Chondrocyte (in vitro differentiated cells): ENCODE measurements at regions not wholly inside any gene's neighbourhood (a gene's known extent, or its start where the extent isn't known, plus 50 kb on each side); places are given as distances from the start of the nearest gene placed in this dataset.

Experiments used
- DNase-seq: peaks from one replicate; pipeline ENCODE4 v3.0.0; 2021; ENCODE audit warnings: mixed read lengths, low spot score
- H3K27ac Mint-ChIP-seq: one replicate; pipeline ENCODE4 v1.8.0; 2021; ENCODE audit warnings: mild to moderate bottlenecking, moderate library complexity, mixed read lengths; ENCODE audit not compliant: unreplicated experiment
- H3K27me3 Mint-ChIP-seq: 2 replicates; pipeline ENCODE4 v1.8.0; 2021; ENCODE audit warnings: low read depth, mixed read lengths
- H3K36me3 Mint-ChIP-seq: 2 replicates; pipeline ENCODE4 v1.8.0; 2021; ENCODE audit warnings: low read depth, mixed read lengths
- H3K4me1 Mint-ChIP-seq: 2 replicates; pipeline ENCODE4 v1.8.0; 2021; ENCODE audit warnings: low read depth, mild to moderate bottlenecking, mixed read lengths
- H3K4me3 Mint-ChIP-seq: one replicate; pipeline ENCODE4 v1.8.0; 2021; ENCODE audit warnings: mild to moderate bottlenecking, moderate library complexity, mixed read lengths; ENCODE audit not compliant: unreplicated experiment
- H3K9me3 Mint-ChIP-seq: 2 replicates; pipeline ENCODE4 v1.8.0; 2021; ENCODE audit warnings: low read depth, mixed read lengths
- CTCF ChIP-seq: fragments of 200-600 bp; sonication (generic); IDR thresholded peaks from 2 replicates; pipeline ENCODE4 v1.5.0; 2021; ENCODE audit warnings: antibody characterized with exemption, mild to moderate bottlenecking, moderate library complexity

GRCh38 chr10:33553748-33554571 lies 219.5 kb upstream of the NRP1 start:
- TF ChIP-seq CTCF = no peak
- no peak for DNase-seq
- no peaks in the 10 kb centered on the region for H3K9me3 Mint-ChIP-seq
- H3K4me3 Mint-ChIP-seq = no peak overlapping the region
- peaks cover 19% of the 10 kb centered on the region for H3K27me3 Mint-ChIP-seq
- H3K27ac Mint-ChIP-seq = no peak overlapping the region
- peaks cover 18% of the 10 kb centered on the region for H3K4me1 Mint-ChIP-seq
- peaks cover 4% of the 10 kb centered on the region for H3K36me3 Mint-ChIP-seq

- peaks cover 15% of the 10 kb centered on the region for H3K4me1 Mint-ChIP-seq
- H3K27ac Mint-ChIP-seq = no peak overlapping the region
- H3K4me3 Mint-ChIP-seq = no peak overlapping the region
- TF ChIP-seq CTCF = no peak
- no peaks in the 10 kb centered on the region for H3K9me3 Mint-ChIP-seq
- peaks cover 4% of the 10 kb centered on the region for H3K36me3 Mint-ChIP-seq
- H3K27me3 Mint-ChIP-seq = peaks cover 19% of the 10 kb centered on the region
- no peak for DNase-seq
These were observed 217.8 kb upstream of the NRP1 start for GRCh38 chr10:33552290-33552689.

GRCh38 chr10:33550811-33551210 lies 216.3 kb upstream of the NRP1 start:
- H3K27me3 Mint-ChIP-seq = peaks cover 9% of the 10 kb centered on the region

GRCh38 chr10:33547976-33548375 lies 213.5 kb upstream of the NRP1 start:
- TF ChIP-seq CTCF = no peak
- DNase-seq = no peak
- peaks cover 12% of the 10 kb centered on the region for H3K9me3 Mint-ChIP-seq
- H3K27ac Mint-ChIP-seq = no peak overlapping the region
- peaks cover 6% of the 10 kb centered on the region for H3K27me3 Mint-ChIP-seq
- H3K4me3 Mint-ChIP-seq = no peak overlapping the region
- peaks cover 5% of the 10 kb centered on the region for H3K4me1 Mint-ChIP-seq
- H3K36me3 Mint-ChIP-seq = peaks cover 3% of the 10 kb centered on the region

More at GRCh38 chr10:33550811-33551210, 216.3 kb upstream of the NRP1 start:
- no peaks in the 10 kb centered on the region for H3K9me3 Mint-ChIP-seq
- H3K4me1 Mint-ChIP-seq = peaks cover 5% of the 10 kb centered on the region
- no peak for DNase-seq
- H3K4me3 Mint-ChIP-seq = no peak overlapping the region
- H3K36me3 Mint-ChIP-seq = peaks cover 3% of the 10 kb centered on the region
- no peak for TF ChIP-seq CTCF
- no peak overlapping the region for H3K27ac Mint-ChIP-seq

GRCh38 chr10:33546031-33546430 lies 211.6 kb upstream of the NRP1 start:
- no peak overlapping the region for H3K4me3 Mint-ChIP-seq
- DNase-seq = no peak
- H3K36me3 Mint-ChIP-seq = peaks cover 3% of the 10 kb centered on the region
- peaks cover 5% of the 10 kb centered on the region for H3K4me1 Mint-ChIP-seq
- peaks cover 13% of the 10 kb centered on the region for H3K9me3 Mint-ChIP-seq
- TF ChIP-seq CTCF = no peak
- no peak overlapping the region for H3K27ac Mint-ChIP-seq
- H3K27me3 Mint-ChIP-seq = peaks cover 6% of the 10 kb centered on the region
